Endothelial cell (in vitro differentiated cells): ENCODE measurements at regions not wholly inside any gene's neighbourhood (a gene's known extent, or its start where the extent isn't known, plus 50 kb on each side); places are given as distances from the start of the nearest gene placed in this dataset.
"Not testable (repeated sequence)": the region's sequence is repeated elsewhere in the genome, so short reads cannot be mapped to it uniquely, and the experiment has no call there.

Experiments
- DNase-seq: peaks from one replicate; pipeline ENCODE4 v3.0.0; 2021; ENCODE audit warnings: low spot score
- H3K27ac Mint-ChIP-seq: one replicate; pipeline ENCODE4 v1.8.0; 2021; ENCODE audit warnings: mixed read lengths, inconsistent platforms; ENCODE audit not compliant: unreplicated experiment
- H3K27me3 Mint-ChIP-seq: one replicate; pipeline ENCODE4 v1.8.0; 2021; ENCODE audit warnings: mild to moderate bottlenecking, moderate library complexity, mixed read lengths, inconsistent platforms; ENCODE audit not compliant: unreplicated experiment
- H3K36me3 Mint-ChIP-seq: one replicate; pipeline ENCODE4 v1.8.0; 2021; ENCODE audit warnings: mild to moderate bottlenecking, low read depth, mixed read lengths, inconsistent platforms; ENCODE audit not compliant: unreplicated experiment
- H3K4me1 Mint-ChIP-seq: one replicate; pipeline ENCODE4 v1.8.0; 2021; ENCODE audit warnings: mild to moderate bottlenecking, mixed read lengths, inconsistent platforms; ENCODE audit not compliant: unreplicated experiment
- H3K4me3 Mint-ChIP-seq: one replicate; pipeline ENCODE4 v1.8.0; 2021; ENCODE audit warnings: mild to moderate bottlenecking, mixed read lengths, inconsistent platforms; ENCODE audit not compliant: unreplicated experiment
- H3K9me3 Mint-ChIP-seq: one replicate; pipeline ENCODE4 v1.8.0; 2021; ENCODE audit warnings: mixed read lengths, inconsistent platforms; ENCODE audit not compliant: unreplicated experiment

DNA sequence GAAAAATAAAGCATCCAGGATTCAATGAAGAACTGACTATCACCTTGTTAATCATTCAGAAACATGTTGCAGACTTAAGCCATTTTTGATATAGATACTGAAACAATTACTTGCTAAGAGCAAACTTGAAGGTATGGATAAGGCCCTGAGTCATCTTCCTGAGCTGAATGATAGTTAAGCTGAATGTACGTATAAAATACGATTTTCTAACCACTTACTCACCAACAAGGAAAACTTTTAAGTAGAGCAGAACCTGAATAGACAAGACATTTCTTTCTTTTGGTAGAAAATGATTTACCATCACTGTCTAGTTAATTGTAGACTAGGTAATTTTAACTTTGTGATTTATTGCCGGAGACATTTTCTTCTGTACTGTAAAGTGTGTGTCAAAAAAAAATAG lies 261.2 kb downstream of the RTP5 start:
- DNase-seq, H3K9me3 Mint-ChIP-seq, H3K27me3 Mint-ChIP-seq, H3K4me1 Mint-ChIP-seq, H3K27ac Mint-ChIP-seq, H3K36me3 Mint-ChIP-seq, H3K4me3 Mint-ChIP-seq: not testable (repeated sequence)

DNA sequence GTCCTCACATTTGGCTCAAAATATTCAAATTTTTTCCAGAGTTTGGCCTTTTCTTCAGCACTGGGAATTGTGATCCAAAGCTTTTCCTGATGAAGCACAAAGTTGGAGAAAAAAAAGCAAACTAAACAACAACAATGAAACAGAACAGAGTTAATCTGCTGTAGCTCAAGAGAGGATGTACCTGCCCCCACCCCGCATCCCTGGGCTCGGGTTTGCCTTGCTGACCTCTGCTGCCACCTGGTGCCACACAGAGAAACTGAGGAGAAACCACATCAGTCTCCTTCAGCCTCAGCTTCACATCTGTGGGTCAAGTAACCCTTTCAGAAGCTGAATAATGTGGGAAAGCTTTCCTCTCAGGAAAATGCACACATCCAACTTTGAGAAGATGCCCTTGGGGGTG lies 290.4 kb downstream of the RTP5 start:
- H3K9me3 Mint-ChIP-seq, H3K27me3 Mint-ChIP-seq, H3K4me1 Mint-ChIP-seq, DNase-seq, H3K4me3 Mint-ChIP-seq, H3K36me3 Mint-ChIP-seq, H3K27ac Mint-ChIP-seq: not testable (repeated sequence)

DNA sequence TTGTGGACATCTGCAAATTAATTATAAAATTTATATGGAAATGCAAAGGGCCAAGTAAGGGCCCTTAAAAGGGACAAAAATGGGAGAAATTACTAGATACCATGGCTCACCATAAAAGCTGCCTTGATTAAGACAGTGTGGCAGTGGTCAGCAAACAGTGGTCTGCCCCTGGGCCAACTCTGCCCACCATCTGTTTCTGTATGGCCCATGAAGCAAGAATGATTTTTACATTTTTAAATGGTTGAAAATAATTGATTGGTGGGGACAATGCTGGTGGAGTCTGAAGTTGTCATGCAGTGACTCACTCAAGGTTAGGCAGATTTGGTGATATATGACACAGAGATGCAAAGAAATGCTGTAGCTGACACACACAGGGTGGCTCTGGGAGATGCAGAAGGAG lies 295.6 kb downstream of the RTP5 start:
- DNase-seq, H3K4me1 Mint-ChIP-seq, H3K36me3 Mint-ChIP-seq, H3K27me3 Mint-ChIP-seq, H3K9me3 Mint-ChIP-seq, H3K4me3 Mint-ChIP-seq, H3K27ac Mint-ChIP-seq: not testable (repeated sequence)

DNA sequence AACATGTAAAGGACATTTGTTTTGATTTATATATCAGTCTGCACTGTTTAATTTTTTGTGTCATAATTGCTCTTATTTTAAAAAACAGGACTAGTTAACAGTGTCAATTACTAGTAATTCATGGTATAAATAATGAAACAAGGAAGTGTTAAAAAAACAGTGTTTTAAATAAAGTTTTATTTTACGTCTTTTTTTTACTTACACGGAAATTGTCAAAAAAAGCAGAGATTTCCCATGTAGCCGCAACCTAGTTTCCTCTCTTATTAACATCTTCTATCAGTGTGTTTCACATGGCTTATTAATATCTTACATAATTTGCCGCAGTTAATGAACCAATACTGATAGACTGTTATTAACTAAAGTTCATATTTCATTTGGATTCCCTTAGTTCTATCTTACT lies 301.8 kb downstream of the RTP5 start:
- H3K9me3 Mint-ChIP-seq, H3K4me1 Mint-ChIP-seq: not testable (repeated sequence)

More for the DNA sequence above, 301.8 kb downstream of the RTP5 start:
- not testable (repeated sequence) for H3K4me3 Mint-ChIP-seq, H3K27ac Mint-ChIP-seq, DNase-seq, H3K36me3 Mint-ChIP-seq, H3K27me3 Mint-ChIP-seq
